Smooth muscle cell (in vitro differentiated cells): ENCODE measurements at regions not wholly inside any gene's neighbourhood (a gene's known extent, or its start where the extent isn't known, plus 50 kb on each side); places are given as distances from the start of the nearest gene placed in this dataset.

ENCODE experiments used
- DNase-seq: peaks from one replicate; lab custom pipeline; 2025; ENCODE audit not compliant: unreplicated experiment; lab: John Stamatoyannopoulos, UW
- H2AFZ ChIP-seq: fragments of 200-600 bp; sonication (generic); 2 replicates; pipeline ENCODE4 v1.6.0; 2016; ENCODE audit warnings: antibody characterized with exemption, low read depth, mild to moderate bottlenecking
- H3F3A ChIP-seq: fragments of 200-600 bp; sonication (generic); 2 replicates; pipeline ENCODE4 v1.6.0; 2017; ENCODE audit warnings: antibody characterized with exemption, low read depth
- H3K27ac ChIP-seq: fragments of 200-600 bp; sonication (generic); 2 replicates; pipeline ENCODE4 v1.5.1; 2016; ENCODE audit warnings: low read depth, mild to moderate bottlenecking
- H3K27me3 ChIP-seq: fragments of 200-600 bp; sonication (generic); 2 replicates; pipeline ENCODE4 v1.6.1; 2016; ENCODE audit warnings: low read depth, mild to moderate bottlenecking
- H3K36me3 ChIP-seq: fragments of 200-600 bp; sonication (generic); 2 replicates; pipeline ENCODE4 v1.5.1; 2016; ENCODE audit warnings: low read depth
- H3K4me1 ChIP-seq: fragments of 200-600 bp; sonication (generic); 2 replicates; pipeline ENCODE4 v1.5.1; 2016; ENCODE audit warnings: low read depth
- H3K4me2 ChIP-seq: fragments of 200-600 bp; sonication (generic); 2 replicates; pipeline ENCODE4 v1.6.0; 2016; ENCODE audit warnings: mild to moderate bottlenecking
- H3K4me3 ChIP-seq: fragments of 200-600 bp; sonication (generic); 2 replicates; pipeline ENCODE4 v1.5.1; 2016; ENCODE audit warnings: mild to moderate bottlenecking
- H3K79me2 ChIP-seq: fragments of 200-600 bp; sonication (generic); 2 replicates; pipeline ENCODE4 v1.6.0; 2016; ENCODE audit warnings: low read depth, mild to moderate bottlenecking
- H3K9ac ChIP-seq: fragments of 200-600 bp; sonication (generic); 2 replicates; pipeline ENCODE4 v1.6.0; 2016; ENCODE audit warnings: low read depth
- H3K9me3 ChIP-seq: fragments of 200-600 bp; sonication (generic); replicated peaks from 2 replicates; pipeline ENCODE4 v1.5.1; 2016; ENCODE audit warnings: low read depth
- H4K20me1 ChIP-seq: fragments of 200-600 bp; sonication (generic); 2 replicates; pipeline ENCODE4 v1.6.0; 2016; ENCODE audit warnings: low read depth
- WGBS: methylation state at CpG from one replicate; pipeline ENCODE4 v1.1.7; 2016; ENCODE audit warnings: low lambda C conversion rate; 5-methylcytosine and 5-hydroxymethylcytosine counted together
- TF ChIP-seq, protein P1 (sequence below): fragments of 200-600 bp; sonication (generic); IDR thresholded peaks from 2 replicates; pipeline ENCODE4 v1.5.1; 2017; ENCODE audit warnings: borderline replicate concordance, mild to moderate bottlenecking, antibody characterized with exemption; ENCODE audit not compliant: insufficient read depth, poor library complexity, severe bottlenecking

DNA sequence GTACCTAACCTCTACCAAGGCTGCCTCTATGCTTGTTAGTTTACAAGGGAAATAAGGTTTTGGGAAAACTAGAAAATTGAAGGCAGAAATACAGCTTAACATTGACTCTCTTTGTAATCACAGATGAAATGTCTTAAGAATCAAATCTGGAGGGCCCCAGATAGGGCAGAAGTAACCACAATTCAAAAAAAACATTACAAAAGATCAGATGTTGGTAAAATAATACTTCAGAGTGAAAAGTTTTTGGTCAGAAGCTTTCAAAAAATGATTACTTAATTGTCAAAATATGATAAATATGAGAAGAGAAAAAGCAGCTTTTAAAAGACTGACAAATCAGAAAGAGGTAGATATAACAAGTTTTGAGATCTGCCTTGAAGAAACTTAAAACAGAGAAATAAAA is 425.1 kb upstream of the NECTIN3 start:
- no peak overlapping the region for H3K27ac ChIP-seq
- H3K9ac ChIP-seq: no peak overlapping the region
- H3K36me3 ChIP-seq: no peaks in the 10 kb centered on the region
- TF ChIP-seq, protein P1, sequence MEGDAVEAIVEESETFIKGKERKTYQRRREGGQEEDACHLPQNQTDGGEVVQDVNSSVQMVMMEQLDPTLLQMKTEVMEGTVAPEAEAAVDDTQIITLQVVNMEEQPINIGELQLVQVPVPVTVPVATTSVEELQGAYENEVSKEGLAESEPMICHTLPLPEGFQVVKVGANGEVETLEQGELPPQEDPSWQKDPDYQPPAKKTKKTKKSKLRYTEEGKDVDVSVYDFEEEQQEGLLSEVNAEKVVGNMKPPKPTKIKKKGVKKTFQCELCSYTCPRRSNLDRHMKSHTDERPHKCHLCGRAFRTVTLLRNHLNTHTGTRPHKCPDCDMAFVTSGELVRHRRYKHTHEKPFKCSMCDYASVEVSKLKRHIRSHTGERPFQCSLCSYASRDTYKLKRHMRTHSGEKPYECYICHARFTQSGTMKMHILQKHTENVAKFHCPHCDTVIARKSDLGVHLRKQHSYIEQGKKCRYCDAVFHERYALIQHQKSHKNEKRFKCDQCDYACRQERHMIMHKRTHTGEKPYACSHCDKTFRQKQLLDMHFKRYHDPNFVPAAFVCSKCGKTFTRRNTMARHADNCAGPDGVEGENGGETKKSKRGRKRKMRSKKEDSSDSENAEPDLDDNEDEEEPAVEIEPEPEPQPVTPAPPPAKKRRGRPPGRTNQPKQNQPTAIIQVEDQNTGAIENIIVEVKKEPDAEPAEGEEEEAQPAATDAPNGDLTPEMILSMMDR: no peak
- no peaks in the 10 kb centered on the region for H4K20me1 ChIP-seq
- H3K9me3 ChIP-seq: no peaks in the 10 kb centered on the region
- no peak overlapping the region for H3K4me3 ChIP-seq
- no peak overlapping the region for H2AFZ ChIP-seq
- no peaks in the 10 kb centered on the region for H3K79me2 ChIP-seq
- no peak for DNase-seq
- H3F3A ChIP-seq: no peaks in the 10 kb centered on the region
- H3K27me3 ChIP-seq: no peaks in the 10 kb centered on the region
- no peak overlapping the region for H3K4me2 ChIP-seq
- H3K4me1 ChIP-seq: no peaks in the 10 kb centered on the region

DNA sequence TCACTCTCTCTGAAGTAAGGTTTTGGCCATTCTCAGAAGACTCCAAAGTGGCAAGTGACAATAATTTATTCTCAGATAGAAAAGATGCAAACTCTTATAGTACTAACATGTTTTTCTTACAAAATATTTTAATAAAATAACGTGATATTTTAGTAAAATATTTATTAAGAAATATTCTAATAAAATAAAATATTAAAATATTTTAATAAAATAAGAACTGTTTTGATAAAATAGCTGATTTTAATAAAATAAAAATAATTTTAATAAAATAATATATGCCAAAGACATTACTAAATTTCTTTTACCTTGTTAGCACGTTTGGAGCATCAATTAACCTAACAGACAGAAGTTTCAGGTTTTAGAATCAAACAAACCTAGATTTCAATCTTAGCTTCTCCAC is 424.0 kb upstream of the NECTIN3 start:
- WGBS: 71% methylated on average over 2 of the region's 2 CpGs
- TF ChIP-seq, protein P1: no peak

DNA sequence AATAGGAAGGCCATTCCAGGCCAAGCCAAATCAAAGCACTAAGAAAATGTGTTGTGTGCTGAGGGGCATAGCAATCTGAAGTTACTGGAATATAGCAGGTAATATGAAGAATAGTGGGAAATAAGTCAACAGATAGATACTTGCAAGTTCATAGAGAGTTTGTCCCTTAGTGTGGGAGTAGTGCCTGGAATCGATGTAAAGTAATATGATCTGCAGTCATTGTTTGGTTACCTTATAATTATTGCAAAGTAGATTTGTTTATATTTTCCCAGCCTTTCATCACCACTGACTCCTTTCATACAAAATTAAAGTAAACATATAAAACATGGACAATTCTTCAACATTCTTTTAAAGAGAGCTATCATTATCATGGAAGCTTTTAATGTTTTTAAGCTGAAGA is 420.9 kb upstream of the NECTIN3 start:
- no peaks in the 10 kb centered on the region for H3K36me3 ChIP-seq
- no peak for DNase-seq
- WGBS: 92% methylated on average over 1 of the region's 1 CpG

More for the DNA sequence above, 424.0 kb upstream of the NECTIN3 start:
- Histone ChIP-seq H3F3A (no peaks in the 10 kb centered on the region), H3K9me3 (no peaks in the 10 kb centered on the region), H3K4me1 (no peaks in the 10 kb centered on the region), H3K4me3 (no peak overlapping the region), H3K9ac (no peak overlapping the region), H3K27ac (no peak overlapping the region), H3K4me2 (no peak overlapping the region), H3K79me2 (no peaks in the 10 kb centered on the region), H3K36me3 (no peaks in the 10 kb centered on the region), H4K20me1 (no peaks in the 10 kb centered on the region), H3K27me3 (no peaks in the 10 kb centered on the region), H2AFZ (no peak overlapping the region)
- no peak for DNase-seq

More for the DNA sequence above, 420.9 kb upstream of the NECTIN3 start:
- no peaks in the 10 kb centered on the region for H4K20me1 ChIP-seq
- H3K4me3 ChIP-seq: no peak overlapping the region
- H3K27me3 ChIP-seq: no peaks in the 10 kb centered on the region
- TF ChIP-seq, protein P1: no peak
- H3K27ac ChIP-seq: no peak overlapping the region
- no peak overlapping the region for H3K4me2 ChIP-seq
- H2AFZ ChIP-seq: no peak overlapping the region
- no peaks in the 10 kb centered on the region for H3K9me3 ChIP-seq
- H3K79me2 ChIP-seq: no peaks in the 10 kb centered on the region
- H3K4me1 ChIP-seq: no peaks in the 10 kb centered on the region
- no peaks in the 10 kb centered on the region for H3F3A ChIP-seq
- H3K9ac ChIP-seq: no peak overlapping the region
